MM.1S (cell line): ENCODE measurements at regions not wholly inside any gene's neighbourhood (a gene's known extent, or its start where the extent isn't known, plus 50 kb on each side); places are given as distances from the start of the nearest gene placed in this dataset.

Source experiments
- EZH2 ChIP-seq: fragments of 300-600 bp; sonication (generic); optimal IDR thresholded peaks from 2 replicates; pipeline ENCODE3; 2017; ENCODE audit warnings: low read depth, mild to moderate bottlenecking, antibody characterized with exemption, low read length, mixed read lengths
- EZH2phosphoT487 ChIP-seq: fragments of 300-600 bp; sonication (generic); IDR thresholded peaks from 2 replicates; pipeline ENCODE4 v1.6.1; 2018; ENCODE audit warnings: antibody characterized with exemption, low read length
- TF ChIP-seq, protein P1 (sequence below): fragments of 300-600 bp; sonication (generic); IDR thresholded peaks from 2 replicates; pipeline ENCODE4 v1.5.1; 2016; ENCODE audit warnings: antibody characterized with exemption, low read length, mixed read lengths

DNA sequence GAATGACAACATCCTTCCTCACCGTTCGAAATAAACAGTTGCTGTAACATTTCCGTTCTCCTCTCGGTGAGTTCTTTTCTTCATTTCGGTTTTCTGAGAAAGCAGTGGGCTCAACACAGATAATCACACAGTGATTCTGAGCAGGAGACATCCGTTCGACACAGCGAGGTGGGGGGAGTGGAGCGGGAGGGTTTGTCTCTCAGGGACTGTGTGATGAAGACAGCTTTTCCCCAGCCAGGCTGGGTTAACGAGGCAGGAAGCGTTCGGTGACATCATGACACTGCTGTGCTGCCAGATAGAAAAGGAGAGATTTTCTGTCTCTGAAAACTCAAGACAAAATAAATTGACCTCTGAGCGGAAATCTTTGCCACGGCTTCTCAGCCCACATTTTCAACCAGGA is 119.3 kb downstream of the CRLF2 start:
- TF ChIP-seq, protein P1, sequence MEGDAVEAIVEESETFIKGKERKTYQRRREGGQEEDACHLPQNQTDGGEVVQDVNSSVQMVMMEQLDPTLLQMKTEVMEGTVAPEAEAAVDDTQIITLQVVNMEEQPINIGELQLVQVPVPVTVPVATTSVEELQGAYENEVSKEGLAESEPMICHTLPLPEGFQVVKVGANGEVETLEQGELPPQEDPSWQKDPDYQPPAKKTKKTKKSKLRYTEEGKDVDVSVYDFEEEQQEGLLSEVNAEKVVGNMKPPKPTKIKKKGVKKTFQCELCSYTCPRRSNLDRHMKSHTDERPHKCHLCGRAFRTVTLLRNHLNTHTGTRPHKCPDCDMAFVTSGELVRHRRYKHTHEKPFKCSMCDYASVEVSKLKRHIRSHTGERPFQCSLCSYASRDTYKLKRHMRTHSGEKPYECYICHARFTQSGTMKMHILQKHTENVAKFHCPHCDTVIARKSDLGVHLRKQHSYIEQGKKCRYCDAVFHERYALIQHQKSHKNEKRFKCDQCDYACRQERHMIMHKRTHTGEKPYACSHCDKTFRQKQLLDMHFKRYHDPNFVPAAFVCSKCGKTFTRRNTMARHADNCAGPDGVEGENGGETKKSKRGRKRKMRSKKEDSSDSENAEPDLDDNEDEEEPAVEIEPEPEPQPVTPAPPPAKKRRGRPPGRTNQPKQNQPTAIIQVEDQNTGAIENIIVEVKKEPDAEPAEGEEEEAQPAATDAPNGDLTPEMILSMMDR: no peak
- TF ChIP-seq EZH2 (no peak), EZH2phosphoT487 (no peak)
